Astrocyte (in vitro differentiated cells and primary cell): ENCODE measurements at regions not wholly inside any gene's neighbourhood (a gene's known extent, or its start where the extent isn't known, plus 50 kb on each side); places are given as distances from the start of the nearest gene placed in this dataset.

ENCODE experiments used
- EZH2 ChIP-seq: IDR thresholded peaks from 2 replicates; pipeline ENCODE4 v1.6.1; 2012; ENCODE audit warnings: mild to moderate bottlenecking, low read length, inconsistent platforms; ENCODE audit not compliant: insufficient read depth
- TF ChIP-seq, protein P1 (sequence below): IDR thresholded peaks from 2 replicates; pipeline ENCODE4 v1.5.1; 2011; ENCODE audit warnings: low read depth, mild to moderate bottlenecking, inconsistent platforms, low read length, moderate library complexity; ENCODE audit not compliant: insufficient read depth

DNA sequence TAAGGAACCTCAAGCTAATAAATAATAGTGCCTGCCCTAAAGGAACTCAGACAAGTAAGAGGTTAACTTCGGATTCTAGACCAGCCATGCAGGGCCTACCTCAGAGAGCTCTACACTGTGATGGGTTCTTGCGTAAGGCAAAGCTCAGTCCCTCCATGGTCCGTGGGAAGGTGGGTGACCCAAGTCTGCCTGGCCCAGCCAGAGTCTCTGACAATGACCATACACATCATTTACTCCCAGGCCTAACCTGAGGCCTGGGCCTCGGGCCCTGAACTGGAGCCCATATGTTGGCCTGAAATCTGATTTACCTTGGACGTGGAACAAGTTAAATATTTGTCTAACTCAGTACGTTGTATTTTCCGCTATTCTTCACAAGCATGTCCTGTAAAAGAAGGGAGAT lies 55.1 kb downstream of the TMEM174 start:
- no peak for TF ChIP-seq EZH2
- TF ChIP-seq, protein P1, sequence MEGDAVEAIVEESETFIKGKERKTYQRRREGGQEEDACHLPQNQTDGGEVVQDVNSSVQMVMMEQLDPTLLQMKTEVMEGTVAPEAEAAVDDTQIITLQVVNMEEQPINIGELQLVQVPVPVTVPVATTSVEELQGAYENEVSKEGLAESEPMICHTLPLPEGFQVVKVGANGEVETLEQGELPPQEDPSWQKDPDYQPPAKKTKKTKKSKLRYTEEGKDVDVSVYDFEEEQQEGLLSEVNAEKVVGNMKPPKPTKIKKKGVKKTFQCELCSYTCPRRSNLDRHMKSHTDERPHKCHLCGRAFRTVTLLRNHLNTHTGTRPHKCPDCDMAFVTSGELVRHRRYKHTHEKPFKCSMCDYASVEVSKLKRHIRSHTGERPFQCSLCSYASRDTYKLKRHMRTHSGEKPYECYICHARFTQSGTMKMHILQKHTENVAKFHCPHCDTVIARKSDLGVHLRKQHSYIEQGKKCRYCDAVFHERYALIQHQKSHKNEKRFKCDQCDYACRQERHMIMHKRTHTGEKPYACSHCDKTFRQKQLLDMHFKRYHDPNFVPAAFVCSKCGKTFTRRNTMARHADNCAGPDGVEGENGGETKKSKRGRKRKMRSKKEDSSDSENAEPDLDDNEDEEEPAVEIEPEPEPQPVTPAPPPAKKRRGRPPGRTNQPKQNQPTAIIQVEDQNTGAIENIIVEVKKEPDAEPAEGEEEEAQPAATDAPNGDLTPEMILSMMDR, result no peak
